ENCODE measurements at regions not wholly inside any gene's neighbourhood (a gene's known extent, or its start where the extent isn't known, plus 50 kb on each side); places are given as distances from the start of the nearest gene placed in this dataset.

- Histone ChIP-seq H3K9ac (ENCODE audit: low read length) (no peak overlapping the region), H3K27ac (ENCODE audit: low read length in 2 of 2) (no peak overlapping the region), H3K4me1 (ENCODE audit: control insufficient read depth in 2 of 2, insufficient read depth in 2 of 2, low read length in 2 of 2) (peaks cover 8 to 9% of the 10 kb centered on the region in 2 donors), H3K9me3 (ENCODE audit: control extremely low read depth in 1 of 3, control insufficient read depth in 2 of 3, insufficient read depth in 1 of 3, low read length in 2 of 3) (no peaks in the 10 kb centered on the region), H3K4me2 (replicated peaks; ENCODE audit: low read depth, low read length, poor library complexity, severe bottlenecking) (no peak overlapping the region), H3K4me3 (ENCODE audit: control extremely low read depth in 1 of 5, extremely low read depth in 1 of 5, insufficient read depth in 1 of 5, low read depth in 2 of 5, low read length in 4 of 5) (no peak overlapping the region), H3K27me3 (replicated peaks in 1 of 4; ENCODE audit: control extremely low read depth in 1 of 4, control insufficient read depth in 3 of 4, insufficient read depth in 4 of 4, low read length in 3 of 4) (no peaks in the 10 kb centered on the region), H2AFZ (ENCODE audit: insufficient read depth, low read depth, low read length, poor library complexity, severe bottlenecking) (no peak overlapping the region), H4K20me1 (ENCODE audit: control insufficient read depth, insufficient read depth, low read length, poor library complexity, severe bottlenecking) (no peaks in the 10 kb centered on the region), H3K79me2 (ENCODE audit: control insufficient read depth, insufficient read depth, low read length) (no peaks in the 10 kb centered on the region), H3K36me3 (replicated peaks in 1 of 2; ENCODE audit: control extremely low read depth in 1 of 2, control insufficient read depth in 1 of 2, extremely low read depth in 1 of 2, insufficient read depth in 2 of 2, low read length in 1 of 2) (no peaks in the 10 kb centered on the region)
- ATAC-seq (ENCODE audit: low read depth) (no peak), DNase-seq (no peak)
- Mint-ChIP-seq H3K4me3 (no peak overlapping the region), H3K4me1 (peaks cover 12% of the 10 kb centered on the region), H3K27ac (no peak overlapping the region), H3K9me3 (ENCODE audit: insufficient read depth) (no peaks in the 10 kb centered on the region), H3K27me3 (no peaks in the 10 kb centered on the region)
- WGBS (ENCODE audit: insufficient coverage), result 94% methylated on average over 11 of the region's 17 CpGs
- ChIA-PET POLR2A (no interaction called here), CTCF (no interaction called here)
- intact Hi-C loops (cut with micrococcal nuclease), result no loop called here
- no peak for TF ChIP-seq CTCF (IDR thresholded peaks at IDR 0.05)
- TF ChIP-seq EZH2 (IDR thresholded peaks at IDR 0.05; ENCODE audit: borderline replicate concordance, insufficient read depth, low read depth, low read length, poor library complexity, severe bottlenecking), result no peak
Measured at GRCh38 chr14:89672636-89673511, 255.8 kb upstream of the FOXN3 start.

GRCh38 chr14:89669193-89669592 is 252.2 kb upstream of the FOXN3 start:
- no peak overlapping the region for H3K4me3 Mint-ChIP-seq
- peaks cover 12% of the 10 kb centered on the region for H3K4me1 Mint-ChIP-seq
- Histone ChIP-seq H3K4me1 (ENCODE audit: control insufficient read depth in 2 of 2, insufficient read depth in 2 of 2, low read length in 2 of 2) (peaks cover 8 to 9% of the 10 kb centered on the region in 2 donors), H3K4me2 (replicated peaks; ENCODE audit: low read depth, low read length, poor library complexity, severe bottlenecking) (peak overlapping the region; percentile 49), H3K27me3 (replicated peaks in 1 of 4; ENCODE audit: control extremely low read depth in 1 of 4, control insufficient read depth in 3 of 4, insufficient read depth in 4 of 4, low read length in 3 of 4) (no peaks in the 10 kb centered on the region), H3K9ac (ENCODE audit: low read length) (peak overlapping the region; percentile 9), H4K20me1 (ENCODE audit: control insufficient read depth, insufficient read depth, low read length, poor library complexity, severe bottlenecking) (no peaks in the 10 kb centered on the region), H3K9me3 (ENCODE audit: control extremely low read depth in 1 of 3, control insufficient read depth in 2 of 3, insufficient read depth in 1 of 3, low read length in 2 of 3) (peaks cover 0 to 7% (median 0%) of the 10 kb centered on the region in 3 donors), H3K27ac (ENCODE audit: low read length in 2 of 2) (no peak overlapping the region), H2AFZ (ENCODE audit: insufficient read depth, low read depth, low read length, poor library complexity, severe bottlenecking) (peak overlapping the region; percentile 78), H3K79me2 (ENCODE audit: control insufficient read depth, insufficient read depth, low read length) (no peaks in the 10 kb centered on the region), H3K36me3 (replicated peaks in 1 of 2; ENCODE audit: control extremely low read depth in 1 of 2, control insufficient read depth in 1 of 2, extremely low read depth in 1 of 2, insufficient read depth in 2 of 2, low read length in 1 of 2) (no peaks in the 10 kb centered on the region), H3K4me3 (ENCODE audit: control extremely low read depth in 1 of 5, extremely low read depth in 1 of 5, insufficient read depth in 1 of 5, low read depth in 2 of 5, low read length in 4 of 5) (no peak overlapping the region)
- CTCF ChIA-PET, result no interaction called here
- H3K27ac Mint-ChIP-seq, result no peak overlapping the region
- H3K27me3 Mint-ChIP-seq, result no peaks in the 10 kb centered on the region
- 10% methylated on average over 9 of the region's 11 CpGs for WGBS (ENCODE audit: insufficient coverage)
- TF ChIP-seq CTCF (IDR thresholded peaks at IDR 0.05) (no peak), EZH2 (IDR thresholded peaks at IDR 0.05; ENCODE audit: borderline replicate concordance, insufficient read depth, low read depth, low read length, poor library complexity, severe bottlenecking) (no peak)
- intact Hi-C loops (cut with micrococcal nuclease), result no loop called here
- no peak for ATAC-seq (ENCODE audit: low read depth)
- DNase-seq, result peak; percentile 10
- H3K9me3 Mint-ChIP-seq (ENCODE audit: insufficient read depth), result peaks cover 2% of the 10 kb centered on the region
- POLR2A ChIA-PET, result no interaction called here

Data from B cell (primary cell).